GM12875 (cell line): ENCODE measurements at regions not wholly inside any gene's neighbourhood (a gene's known extent, or its start where the extent isn't known, plus 50 kb on each side); places are given as distances from the start of the nearest gene placed in this dataset.

Experiments used
- H3K4me3 ChIP-seq: one replicate; pipeline ENCODE4 v1.5.1; 2011; ENCODE audit warnings: low read depth, low read length, control low read depth
- TF ChIP-seq, protein P1 (sequence below): IDR thresholded peaks from 2 replicates; pipeline ENCODE4 v1.5.1; 2011; ENCODE audit warnings: low read depth, mild to moderate bottlenecking, control low read depth, inconsistent platforms, low read length, moderate library complexity, borderline replicate concordance; ENCODE audit not compliant: insufficient read depth

DNA sequence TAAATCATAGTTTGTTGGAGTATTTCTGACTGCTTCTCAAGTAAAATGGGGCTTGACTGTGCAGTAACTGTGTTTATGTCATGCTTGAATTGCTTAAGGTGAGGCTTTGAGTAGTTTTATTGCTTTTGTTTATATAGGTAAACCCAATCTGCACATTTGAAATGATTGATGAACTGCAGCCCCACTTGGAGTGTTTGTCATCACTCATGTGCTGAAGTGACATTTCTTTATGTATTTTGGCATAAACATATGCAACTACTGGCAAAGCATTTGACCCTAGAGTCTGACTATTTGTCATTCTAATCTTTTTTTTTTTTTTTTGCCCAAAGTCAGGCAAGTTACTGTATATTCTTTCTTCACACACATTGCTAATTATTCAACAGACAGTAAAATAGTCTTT lies 491.4 kb upstream of the POU3F2 start:
- TF ChIP-seq, protein P1, sequence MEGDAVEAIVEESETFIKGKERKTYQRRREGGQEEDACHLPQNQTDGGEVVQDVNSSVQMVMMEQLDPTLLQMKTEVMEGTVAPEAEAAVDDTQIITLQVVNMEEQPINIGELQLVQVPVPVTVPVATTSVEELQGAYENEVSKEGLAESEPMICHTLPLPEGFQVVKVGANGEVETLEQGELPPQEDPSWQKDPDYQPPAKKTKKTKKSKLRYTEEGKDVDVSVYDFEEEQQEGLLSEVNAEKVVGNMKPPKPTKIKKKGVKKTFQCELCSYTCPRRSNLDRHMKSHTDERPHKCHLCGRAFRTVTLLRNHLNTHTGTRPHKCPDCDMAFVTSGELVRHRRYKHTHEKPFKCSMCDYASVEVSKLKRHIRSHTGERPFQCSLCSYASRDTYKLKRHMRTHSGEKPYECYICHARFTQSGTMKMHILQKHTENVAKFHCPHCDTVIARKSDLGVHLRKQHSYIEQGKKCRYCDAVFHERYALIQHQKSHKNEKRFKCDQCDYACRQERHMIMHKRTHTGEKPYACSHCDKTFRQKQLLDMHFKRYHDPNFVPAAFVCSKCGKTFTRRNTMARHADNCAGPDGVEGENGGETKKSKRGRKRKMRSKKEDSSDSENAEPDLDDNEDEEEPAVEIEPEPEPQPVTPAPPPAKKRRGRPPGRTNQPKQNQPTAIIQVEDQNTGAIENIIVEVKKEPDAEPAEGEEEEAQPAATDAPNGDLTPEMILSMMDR = no peak
- H3K4me3 ChIP-seq = no peak overlapping the region

DNA sequence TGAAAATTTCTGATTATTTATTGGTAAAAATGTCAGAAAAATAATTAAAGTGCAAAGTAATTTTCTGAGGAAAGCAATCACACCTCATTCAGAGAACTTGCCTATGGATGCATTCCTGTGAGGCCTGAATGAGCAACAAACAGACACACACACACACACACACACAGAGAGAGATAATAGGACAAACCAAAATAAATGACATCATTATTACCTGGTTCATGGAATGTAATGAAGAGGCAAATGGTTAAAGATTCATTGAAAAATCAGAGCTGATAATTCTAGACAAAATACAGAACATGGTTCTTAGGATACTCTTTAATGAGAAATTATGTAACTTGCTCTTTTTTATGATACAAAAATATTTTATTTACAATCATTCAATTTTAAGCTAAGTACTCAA lies 490.6 kb upstream of the POU3F2 start:
- TF ChIP-seq, protein P1 = no peak
- H3K4me3 ChIP-seq = no peak overlapping the region

DNA sequence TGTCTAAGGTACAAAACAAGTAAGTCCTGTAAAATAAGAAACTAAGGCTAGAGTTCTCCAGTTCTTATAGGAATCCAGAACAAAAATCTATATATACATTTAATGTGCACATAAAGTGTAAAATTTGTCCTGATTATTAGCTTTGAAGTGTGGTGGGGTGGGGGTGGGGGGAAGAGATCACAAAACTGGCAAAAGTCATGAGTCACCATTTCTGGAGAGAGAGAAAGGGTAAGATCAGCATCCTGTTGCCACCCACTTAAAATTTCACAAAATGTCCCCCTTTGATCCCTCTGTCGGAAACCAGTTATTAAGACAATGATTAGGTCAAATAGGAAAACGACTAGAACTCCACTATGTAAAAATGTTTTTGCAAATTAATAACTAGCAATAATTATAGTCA lies 482.0 kb upstream of the POU3F2 start:
- TF ChIP-seq, protein P1 = no peak
- H3K4me3 ChIP-seq = no peak overlapping the region

DNA sequence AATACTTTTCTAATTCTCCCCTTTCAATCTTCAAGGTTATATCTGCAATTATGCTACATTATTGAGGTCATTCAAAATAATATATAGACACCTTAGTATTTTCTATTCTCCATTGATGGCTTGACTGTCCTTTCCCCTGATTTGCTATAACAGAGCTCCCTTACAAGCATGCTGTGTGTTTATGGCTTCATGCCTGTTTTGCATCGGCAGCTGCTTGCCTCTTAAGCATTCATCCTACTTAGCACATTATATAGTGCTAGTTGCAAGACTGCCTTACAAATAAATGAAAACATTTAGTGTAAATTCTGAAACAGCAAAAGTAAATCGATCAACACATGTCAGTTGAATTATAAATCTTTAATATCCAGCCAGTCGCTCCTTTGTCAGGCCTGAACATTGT lies 476.2 kb upstream of the POU3F2 start:
- TF ChIP-seq, protein P1 = no peak
- no peak overlapping the region for H3K4me3 ChIP-seq

DNA sequence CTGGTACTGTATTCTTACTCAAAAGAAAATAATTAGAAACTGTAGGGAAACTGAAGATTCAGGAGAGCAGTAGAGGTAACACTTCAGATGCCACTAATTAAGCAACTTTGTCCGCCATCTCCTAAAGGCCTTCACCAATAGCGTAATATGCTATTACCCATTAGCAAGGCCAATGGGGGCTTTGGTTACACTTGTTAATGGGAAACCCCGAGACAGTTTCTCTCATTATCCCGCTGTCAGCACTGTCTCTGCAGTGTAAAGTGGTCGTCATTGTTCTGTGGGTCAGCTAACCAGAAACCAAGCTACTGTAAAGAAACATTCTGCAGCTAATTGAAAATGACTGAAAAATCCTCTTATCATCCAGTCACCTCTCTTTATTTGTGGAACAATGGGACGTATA lies 468.0 kb upstream of the POU3F2 start:
- H3K4me3 ChIP-seq = no peak overlapping the region
- TF ChIP-seq, protein P1 = no peak

DNA sequence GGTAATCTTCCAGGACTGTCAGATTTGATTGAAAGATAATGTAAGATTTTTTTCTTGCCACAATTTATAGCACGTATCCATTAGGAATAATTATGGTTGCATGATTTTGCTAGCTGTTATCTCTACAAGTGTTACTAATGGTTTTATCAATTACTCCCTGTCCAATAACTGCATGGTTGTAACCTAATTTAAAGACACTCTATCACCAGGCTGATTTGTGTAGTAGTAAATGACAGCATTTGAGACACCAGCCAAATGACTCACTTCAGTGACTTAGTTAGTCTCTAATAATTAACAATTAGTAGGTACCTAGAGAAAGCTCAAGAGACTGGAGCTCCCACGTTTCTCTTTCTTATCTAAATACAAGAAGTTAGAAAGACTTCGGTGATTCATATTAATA lies 453.8 kb upstream of the POU3F2 start:
- no peak overlapping the region for H3K4me3 ChIP-seq
- TF ChIP-seq, protein P1 = no peak

DNA sequence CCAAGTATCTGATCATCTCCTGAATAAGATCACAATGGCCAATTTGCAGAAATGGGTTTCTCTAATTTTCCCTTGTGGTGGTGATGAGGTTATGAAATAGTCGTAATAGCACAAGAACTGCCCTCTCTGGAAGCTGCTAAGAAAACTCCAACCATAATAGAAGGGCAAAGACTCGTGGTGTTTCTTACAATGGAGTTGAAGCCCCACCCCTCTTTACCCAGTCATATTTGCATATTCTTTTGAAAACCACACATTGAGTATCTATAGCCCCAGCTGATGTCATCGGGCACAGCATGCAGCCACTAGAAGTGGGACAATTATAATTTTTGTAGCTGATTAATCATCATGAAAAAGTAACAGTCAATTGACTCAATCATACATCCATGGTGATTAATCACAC lies 452.1 kb upstream of the POU3F2 start:
- TF ChIP-seq, protein P1 = no peak
- no peak overlapping the region for H3K4me3 ChIP-seq
